ENCODE measurements at regions not wholly inside any gene's neighbourhood (a gene's known extent, or its start where the extent isn't known, plus 50 kb on each side); places are given as distances from the start of the nearest gene placed in this dataset.

- H4K20me1 ChIP-seq (ENCODE audit: insufficient read depth, low read length): no peaks in the 10 kb centered on the region
- no peaks in the 10 kb centered on the region for H3K79me2 ChIP-seq (ENCODE audit: low read length)
- H3K9me3 ChIP-seq (ENCODE audit: insufficient read depth, low read length): no peaks in the 10 kb centered on the region
- H3K4me2 ChIP-seq (ENCODE audit: low read length): no peak overlapping the region
- H3K4me1 ChIP-seq (ENCODE audit: low read length): no peaks in the 10 kb centered on the region
- TF ChIP-seq, protein P1, sequence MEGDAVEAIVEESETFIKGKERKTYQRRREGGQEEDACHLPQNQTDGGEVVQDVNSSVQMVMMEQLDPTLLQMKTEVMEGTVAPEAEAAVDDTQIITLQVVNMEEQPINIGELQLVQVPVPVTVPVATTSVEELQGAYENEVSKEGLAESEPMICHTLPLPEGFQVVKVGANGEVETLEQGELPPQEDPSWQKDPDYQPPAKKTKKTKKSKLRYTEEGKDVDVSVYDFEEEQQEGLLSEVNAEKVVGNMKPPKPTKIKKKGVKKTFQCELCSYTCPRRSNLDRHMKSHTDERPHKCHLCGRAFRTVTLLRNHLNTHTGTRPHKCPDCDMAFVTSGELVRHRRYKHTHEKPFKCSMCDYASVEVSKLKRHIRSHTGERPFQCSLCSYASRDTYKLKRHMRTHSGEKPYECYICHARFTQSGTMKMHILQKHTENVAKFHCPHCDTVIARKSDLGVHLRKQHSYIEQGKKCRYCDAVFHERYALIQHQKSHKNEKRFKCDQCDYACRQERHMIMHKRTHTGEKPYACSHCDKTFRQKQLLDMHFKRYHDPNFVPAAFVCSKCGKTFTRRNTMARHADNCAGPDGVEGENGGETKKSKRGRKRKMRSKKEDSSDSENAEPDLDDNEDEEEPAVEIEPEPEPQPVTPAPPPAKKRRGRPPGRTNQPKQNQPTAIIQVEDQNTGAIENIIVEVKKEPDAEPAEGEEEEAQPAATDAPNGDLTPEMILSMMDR (IDR thresholded peaks at IDR 0.05; ENCODE audit: low read depth, low read length): no peak
- TF ChIP-seq EZH2phosphoT487 (IDR thresholded peaks at IDR 0.05; ENCODE audit: low read depth): no peak
- peaks cover 57% of the 10 kb centered on the region for H3K27me3 ChIP-seq (ENCODE audit: low read depth, low read length)
- H3K36me3 ChIP-seq (replicated peaks; ENCODE audit: low read depth, low read length): no peaks in the 10 kb centered on the region
- H3K9ac ChIP-seq (ENCODE audit: low read length): no peak overlapping the region
- no peak overlapping the region for H2AFZ ChIP-seq (ENCODE audit: low read depth, low read length)
- no peak overlapping the region for H3K27ac ChIP-seq (ENCODE audit: low read length)
- H3K4me3 ChIP-seq (ENCODE audit: low read length): no peak overlapping the region
Measured at GRCh38 chr1:228935198-228935663, 200.0 kb downstream of the RHOU start.

GRCh38 chr1:228935855-228936727 is 200.8 kb downstream of the RHOU start:
- TF ChIP-seq, protein P1 (IDR thresholded peaks at IDR 0.05; ENCODE audit: low read depth, low read length): no peak
- no peak for TF ChIP-seq EZH2phosphoT487 (IDR thresholded peaks at IDR 0.05; ENCODE audit: low read depth)
- no peak overlapping the region for H3K9ac ChIP-seq (ENCODE audit: low read length)
- H3K9me3 ChIP-seq (ENCODE audit: insufficient read depth, low read length): no peaks in the 10 kb centered on the region
- H3K27ac ChIP-seq (ENCODE audit: low read length): no peak overlapping the region
- no peak overlapping the region for H2AFZ ChIP-seq (ENCODE audit: low read depth, low read length)
- H4K20me1 ChIP-seq (ENCODE audit: insufficient read depth, low read length): no peaks in the 10 kb centered on the region
- H3K4me3 ChIP-seq (ENCODE audit: low read length): no peak overlapping the region
- H3K36me3 ChIP-seq (replicated peaks; ENCODE audit: low read depth, low read length): no peaks in the 10 kb centered on the region
- H3K79me2 ChIP-seq (ENCODE audit: low read length): no peaks in the 10 kb centered on the region
- H3K4me1 ChIP-seq (ENCODE audit: low read length): no peaks in the 10 kb centered on the region
- H3K4me2 ChIP-seq (ENCODE audit: low read length): no peak overlapping the region
- peaks cover 57% of the 10 kb centered on the region for H3K27me3 ChIP-seq (ENCODE audit: low read depth, low read length)

- Histone ChIP-seq H3K4me3 (ENCODE audit: low read length) (no peak overlapping the region), H3K79me2 (ENCODE audit: low read length) (no peaks in the 10 kb centered on the region), H3K4me1 (ENCODE audit: low read length) (no peaks in the 10 kb centered on the region), H3K36me3 (replicated peaks; ENCODE audit: low read depth, low read length) (no peaks in the 10 kb centered on the region), H2AFZ (ENCODE audit: low read depth, low read length) (no peak overlapping the region), H3K4me2 (ENCODE audit: low read length) (no peak overlapping the region), H3K9me3 (ENCODE audit: insufficient read depth, low read length) (no peaks in the 10 kb centered on the region), H3K9ac (ENCODE audit: low read length) (no peak overlapping the region), H3K27me3 (ENCODE audit: low read depth, low read length) (peaks cover 55% of the 10 kb centered on the region), H3K27ac (ENCODE audit: low read length) (no peak overlapping the region), H4K20me1 (ENCODE audit: insufficient read depth, low read length) (no peaks in the 10 kb centered on the region)
- TF ChIP-seq EZH2phosphoT487 (IDR thresholded peaks at IDR 0.05; ENCODE audit: low read depth): no peak
- TF ChIP-seq, protein P1 (IDR thresholded peaks at IDR 0.05; ENCODE audit: low read depth, low read length): no peak
Measured at GRCh38 chr1:228936881-228937280, 201.6 kb downstream of the RHOU start.

GRCh38 chr1:228937351-228937750 is 202.1 kb downstream of the RHOU start:
- Histone ChIP-seq H2AFZ (ENCODE audit: low read depth, low read length) (no peak overlapping the region), H3K9me3 (ENCODE audit: insufficient read depth, low read length) (no peaks in the 10 kb centered on the region), H3K27ac (ENCODE audit: low read length) (no peak overlapping the region), H3K27me3 (ENCODE audit: low read depth, low read length) (peaks cover 54% of the 10 kb centered on the region), H3K4me1 (ENCODE audit: low read length) (no peaks in the 10 kb centered on the region), H3K79me2 (ENCODE audit: low read length) (no peaks in the 10 kb centered on the region), H3K36me3 (replicated peaks; ENCODE audit: low read depth, low read length) (no peaks in the 10 kb centered on the region), H4K20me1 (ENCODE audit: insufficient read depth, low read length) (no peaks in the 10 kb centered on the region), H3K4me2 (ENCODE audit: low read length) (no peak overlapping the region), H3K4me3 (ENCODE audit: low read length) (no peak overlapping the region), H3K9ac (ENCODE audit: low read length) (no peak overlapping the region)
- no peak for TF ChIP-seq EZH2phosphoT487 (IDR thresholded peaks at IDR 0.05; ENCODE audit: low read depth)
- TF ChIP-seq, protein P1 (IDR thresholded peaks at IDR 0.05; ENCODE audit: low read depth, low read length): no peak

All from OCI-LY3 (cell line).